GM19238 (cell line): ENCODE measurements at regions not wholly inside any gene's neighbourhood (a gene's known extent, or its start where the extent isn't known, plus 50 kb on each side); places are given as distances from the start of the nearest gene placed in this dataset.
"Not testable (repeated sequence)": the region's sequence is repeated elsewhere in the genome, so short reads cannot be mapped to it uniquely, and the experiment has no call there.

Experiments used
- DNase-seq: peaks from one replicate; pipeline ENCODE4 v3.0.0; 2011; ENCODE audit warnings: low spot score; ENCODE audit not compliant: insufficient read length

- DNase-seq = no peak
Measured at GRCh38 chr20:11700831-11701230, 216.9 kb upstream of the BTBD3 start.

GRCh38 chr20:11702721-11703518, 214.8 kb upstream of the BTBD3 start:
- DNase-seq = no peak

- DNase-seq = no peak
Measured at GRCh38 chr20:11705512-11705911, 212.2 kb upstream of the BTBD3 start.

GRCh38 chr20:11708223-11708622, 209.5 kb upstream of the BTBD3 start:
- DNase-seq = not testable (repeated sequence)

GRCh38 chr20:11711214-11711613, 206.5 kb upstream of the BTBD3 start:
- DNase-seq = no peak

- no peak for DNase-seq
Measured at GRCh38 chr20:11712639-11713160, 205.0 kb upstream of the BTBD3 start.

- no peak for DNase-seq
Measured at GRCh38 chr20:11714886-11715285, 202.8 kb upstream of the BTBD3 start.

GRCh38 chr20:11716239-11716944, 201.3 kb upstream of the BTBD3 start:
- no peak for DNase-seq

- no peak for DNase-seq
Measured at GRCh38 chr20:11716945-11717248, 200.8 kb upstream of the BTBD3 start.

- DNase-seq = no peak
Measured at GRCh38 chr20:11717562-11717961, 200.1 kb upstream of the BTBD3 start.

GRCh38 chr20:11718474-11719094, 199.1 kb upstream of the BTBD3 start:
- no peak for DNase-seq

GRCh38 chr20:11719153-11719552, 198.5 kb upstream of the BTBD3 start:
- no peak for DNase-seq

- no peak for DNase-seq
Measured at GRCh38 chr20:11721411-11721810, 196.3 kb upstream of the BTBD3 start.

- no peak for DNase-seq
Measured at GRCh38 chr20:11724097-11724496, 193.6 kb upstream of the BTBD3 start.

GRCh38 chr20:11726026-11726425, 191.7 kb upstream of the BTBD3 start:
- DNase-seq = no peak

GRCh38 chr20:11727708-11728107, 190.0 kb upstream of the BTBD3 start:
- DNase-seq = no peak

GRCh38 chr20:11728937-11729336, 188.8 kb upstream of the BTBD3 start:
- no peak for DNase-seq

- DNase-seq = no peak
Measured at GRCh38 chr20:11729806-11730205, 187.9 kb upstream of the BTBD3 start.

GRCh38 chr20:11734431-11734830, 183.3 kb upstream of the BTBD3 start:
- DNase-seq = no peak

- DNase-seq = no peak
Measured at GRCh38 chr20:11738852-11739251, 178.8 kb upstream of the BTBD3 start.

GRCh38 chr20:11740975-11741374, 176.7 kb upstream of the BTBD3 start:
- no peak for DNase-seq

- DNase-seq = no peak
Measured at GRCh38 chr20:11745145-11745544, 172.5 kb upstream of the BTBD3 start.
